ENCODE measurements at regions not wholly inside any gene's neighbourhood (a gene's known extent, or its start where the extent isn't known, plus 50 kb on each side); places are given as distances from the start of the nearest gene placed in this dataset.

DNA sequence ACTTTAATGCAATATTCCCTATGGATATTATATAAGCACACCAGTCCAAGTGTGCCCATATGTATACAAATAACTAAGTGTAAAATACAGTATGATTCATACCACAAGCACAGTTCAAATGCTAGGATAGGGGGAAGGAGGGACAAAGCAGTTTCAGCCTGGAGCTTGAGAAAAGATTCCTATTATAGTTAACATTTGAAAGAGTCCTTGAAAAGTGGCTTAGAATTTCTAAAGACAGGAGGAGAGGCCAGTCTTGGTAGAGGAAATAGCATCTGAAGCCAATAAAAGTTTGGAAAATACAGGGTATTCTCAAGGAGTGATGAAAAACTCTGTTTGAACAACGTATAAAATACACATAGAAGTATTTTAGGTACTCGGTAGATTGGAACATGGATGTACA is 173.4 kb upstream of the CWC22 start:
- TF ChIP-seq EZH2phosphoT487 (conservative IDR thresholded peaks at IDR 0.05; ENCODE audit: low read length) (no peak), CTCF (IDR thresholded peaks at IDR 0.05; ENCODE audit: insufficient read depth, low read length, poor library complexity, severe bottlenecking) (no peak)

Data from SU-DHL-6 (cell line).